ENCODE measurements at regions not wholly inside any gene's neighbourhood (a gene's known extent, or its start where the extent isn't known, plus 50 kb on each side); places are given as distances from the start of the nearest gene placed in this dataset.

GRCh38 chr3:83230376-83230775 lies 1468.9 kb upstream of the GBE1 start:
- Histone ChIP-seq H3K27ac (replicated peaks) (no peak overlapping the region), H3K4me3 (replicated peaks; ENCODE audit: insufficient read depth, low read length) (no peak overlapping the region), H3K27me3 (ENCODE audit: insufficient read depth, poor library complexity, severe bottlenecking) (no peaks in the 10 kb centered on the region)
- no peak for TF ChIP-seq GABPA (IDR thresholded peaks at IDR 0.05; ENCODE audit: low read depth)
- TF ChIP-seq, protein P1, sequence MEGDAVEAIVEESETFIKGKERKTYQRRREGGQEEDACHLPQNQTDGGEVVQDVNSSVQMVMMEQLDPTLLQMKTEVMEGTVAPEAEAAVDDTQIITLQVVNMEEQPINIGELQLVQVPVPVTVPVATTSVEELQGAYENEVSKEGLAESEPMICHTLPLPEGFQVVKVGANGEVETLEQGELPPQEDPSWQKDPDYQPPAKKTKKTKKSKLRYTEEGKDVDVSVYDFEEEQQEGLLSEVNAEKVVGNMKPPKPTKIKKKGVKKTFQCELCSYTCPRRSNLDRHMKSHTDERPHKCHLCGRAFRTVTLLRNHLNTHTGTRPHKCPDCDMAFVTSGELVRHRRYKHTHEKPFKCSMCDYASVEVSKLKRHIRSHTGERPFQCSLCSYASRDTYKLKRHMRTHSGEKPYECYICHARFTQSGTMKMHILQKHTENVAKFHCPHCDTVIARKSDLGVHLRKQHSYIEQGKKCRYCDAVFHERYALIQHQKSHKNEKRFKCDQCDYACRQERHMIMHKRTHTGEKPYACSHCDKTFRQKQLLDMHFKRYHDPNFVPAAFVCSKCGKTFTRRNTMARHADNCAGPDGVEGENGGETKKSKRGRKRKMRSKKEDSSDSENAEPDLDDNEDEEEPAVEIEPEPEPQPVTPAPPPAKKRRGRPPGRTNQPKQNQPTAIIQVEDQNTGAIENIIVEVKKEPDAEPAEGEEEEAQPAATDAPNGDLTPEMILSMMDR (IDR thresholded peaks at IDR 0.05; ENCODE audit: insufficient read depth, low read length), result no peak
- TF ChIP-seq SPI1 (IDR thresholded peaks at IDR 0.05; ENCODE audit: borderline replicate concordance, low read depth), result no peak
- TF ChIP-seq POLR2AphosphoS5 (IDR thresholded peaks at IDR 0.05; ENCODE audit: low read depth), result no peak
- TF ChIP-seq, protein P2, sequence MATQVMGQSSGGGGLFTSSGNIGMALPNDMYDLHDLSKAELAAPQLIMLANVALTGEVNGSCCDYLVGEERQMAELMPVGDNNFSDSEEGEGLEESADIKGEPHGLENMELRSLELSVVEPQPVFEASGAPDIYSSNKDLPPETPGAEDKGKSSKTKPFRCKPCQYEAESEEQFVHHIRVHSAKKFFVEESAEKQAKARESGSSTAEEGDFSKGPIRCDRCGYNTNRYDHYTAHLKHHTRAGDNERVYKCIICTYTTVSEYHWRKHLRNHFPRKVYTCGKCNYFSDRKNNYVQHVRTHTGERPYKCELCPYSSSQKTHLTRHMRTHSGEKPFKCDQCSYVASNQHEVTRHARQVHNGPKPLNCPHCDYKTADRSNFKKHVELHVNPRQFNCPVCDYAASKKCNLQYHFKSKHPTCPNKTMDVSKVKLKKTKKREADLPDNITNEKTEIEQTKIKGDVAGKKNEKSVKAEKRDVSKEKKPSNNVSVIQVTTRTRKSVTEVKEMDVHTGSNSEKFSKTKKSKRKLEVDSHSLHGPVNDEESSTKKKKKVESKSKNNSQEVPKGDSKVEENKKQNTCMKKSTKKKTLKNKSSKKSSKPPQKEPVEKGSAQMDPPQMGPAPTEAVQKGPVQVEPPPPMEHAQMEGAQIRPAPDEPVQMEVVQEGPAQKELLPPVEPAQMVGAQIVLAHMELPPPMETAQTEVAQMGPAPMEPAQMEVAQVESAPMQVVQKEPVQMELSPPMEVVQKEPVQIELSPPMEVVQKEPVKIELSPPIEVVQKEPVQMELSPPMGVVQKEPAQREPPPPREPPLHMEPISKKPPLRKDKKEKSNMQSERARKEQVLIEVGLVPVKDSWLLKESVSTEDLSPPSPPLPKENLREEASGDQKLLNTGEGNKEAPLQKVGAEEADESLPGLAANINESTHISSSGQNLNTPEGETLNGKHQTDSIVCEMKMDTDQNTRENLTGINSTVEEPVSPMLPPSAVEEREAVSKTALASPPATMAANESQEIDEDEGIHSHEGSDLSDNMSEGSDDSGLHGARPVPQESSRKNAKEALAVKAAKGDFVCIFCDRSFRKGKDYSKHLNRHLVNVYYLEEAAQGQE (IDR thresholded peaks at IDR 0.05; ENCODE audit: insufficient replicate concordance, low read depth), result no peak
- DNase-seq (ENCODE audit: low read depth in 1 of 2, low spot score in 1 of 2), result no peak

- no peak overlapping the region for H3K4me3 ChIP-seq (replicated peaks; ENCODE audit: insufficient read depth, low read length)
- no peak overlapping the region for H3K27ac ChIP-seq (replicated peaks)
- TF ChIP-seq POLR2AphosphoS5 (IDR thresholded peaks at IDR 0.05; ENCODE audit: low read depth), result no peak
- TF ChIP-seq GABPA (IDR thresholded peaks at IDR 0.05; ENCODE audit: low read depth), result no peak
- TF ChIP-seq, protein P1 (IDR thresholded peaks at IDR 0.05; ENCODE audit: insufficient read depth, low read length), result no peak
- no peak for TF ChIP-seq SPI1 (IDR thresholded peaks at IDR 0.05; ENCODE audit: borderline replicate concordance, low read depth)
- TF ChIP-seq, protein P2 (IDR thresholded peaks at IDR 0.05; ENCODE audit: insufficient replicate concordance, low read depth), result no peak
- H3K27me3 ChIP-seq (ENCODE audit: insufficient read depth, poor library complexity, severe bottlenecking), result no peaks in the 10 kb centered on the region
- DNase-seq (ENCODE audit: low read depth in 1 of 2, low spot score in 1 of 2), result no peak
Observed at GRCh38 chr3:83226751-83227150, 1465.3 kb upstream of the GBE1 start.

DNA sequence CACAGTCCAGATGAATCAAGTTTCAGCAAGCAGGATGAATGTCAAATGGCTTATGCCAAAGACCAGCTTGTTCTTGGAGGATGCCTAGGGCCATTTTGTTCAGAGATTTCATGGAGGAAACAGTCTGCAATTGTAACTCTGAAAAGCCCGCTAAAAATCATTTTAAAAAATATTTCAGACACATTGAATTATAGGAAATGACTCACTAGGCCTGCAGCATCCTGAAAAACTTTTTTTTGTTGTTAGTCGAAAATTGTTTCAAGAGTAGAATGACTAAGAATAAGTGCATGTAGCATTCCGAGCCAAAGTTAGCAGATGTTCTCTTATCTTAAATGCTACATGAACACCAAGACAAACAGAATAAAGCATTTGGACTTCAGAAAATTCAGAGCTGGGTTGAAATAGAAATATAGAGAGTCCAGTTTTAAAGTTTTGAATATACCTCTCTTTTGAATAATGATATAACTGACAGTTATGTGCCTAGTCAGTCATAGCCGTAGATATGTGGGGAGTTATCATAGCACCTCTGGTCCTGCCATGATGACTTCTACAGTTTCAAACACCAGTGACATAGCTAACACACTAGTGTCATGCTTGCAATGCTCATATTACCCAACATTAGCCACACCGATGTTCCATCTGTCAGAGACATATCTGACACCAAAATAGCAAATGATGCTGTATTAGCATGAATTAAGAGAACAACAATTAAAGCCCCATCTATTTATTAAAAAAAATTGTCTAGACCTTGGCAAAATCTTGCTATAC lies 1462.8 kb upstream of the GBE1 start:
- TF ChIP-seq GABPA (IDR thresholded peaks at IDR 0.05; ENCODE audit: low read depth), result no peak
- TF ChIP-seq, protein P1 (IDR thresholded peaks at IDR 0.05; ENCODE audit: insufficient read depth, low read length), result no peak
- no peak for TF ChIP-seq POLR2AphosphoS5 (IDR thresholded peaks at IDR 0.05; ENCODE audit: low read depth)
- TF ChIP-seq SPI1 (IDR thresholded peaks at IDR 0.05; ENCODE audit: borderline replicate concordance, low read depth), result no peak
- TF ChIP-seq, protein P2 (IDR thresholded peaks at IDR 0.05; ENCODE audit: insufficient replicate concordance, low read depth), result no peak
- no peaks in the 10 kb centered on the region for H3K27me3 ChIP-seq (ENCODE audit: insufficient read depth, poor library complexity, severe bottlenecking)
- no peak for DNase-seq (ENCODE audit: low read depth in 1 of 2, low spot score in 1 of 2)

More for the DNA sequence above, 1462.8 kb upstream of the GBE1 start:
- H3K4me3 ChIP-seq (replicated peaks; ENCODE audit: insufficient read depth, low read length), result no peak overlapping the region
- no peak overlapping the region for H3K27ac ChIP-seq (replicated peaks)

Measured in HL-60 (cell line).